Glomerular visceral epithelial cell (primary cell): ENCODE measurements at regions not wholly inside any gene's neighbourhood (a gene's known extent, or its start where the extent isn't known, plus 50 kb on each side); places are given as distances from the start of the nearest gene placed in this dataset.
"Not testable (repeated sequence)": the region's sequence is repeated elsewhere in the genome, so short reads cannot be mapped to it uniquely, and the experiment has no call there.

ENCODE experiments used
- DNase-seq: peaks from one replicate; pipeline ENCODE4 v3.0.0-alpha.2; 2016; ENCODE audit errors: extremely low spot score

DNA sequence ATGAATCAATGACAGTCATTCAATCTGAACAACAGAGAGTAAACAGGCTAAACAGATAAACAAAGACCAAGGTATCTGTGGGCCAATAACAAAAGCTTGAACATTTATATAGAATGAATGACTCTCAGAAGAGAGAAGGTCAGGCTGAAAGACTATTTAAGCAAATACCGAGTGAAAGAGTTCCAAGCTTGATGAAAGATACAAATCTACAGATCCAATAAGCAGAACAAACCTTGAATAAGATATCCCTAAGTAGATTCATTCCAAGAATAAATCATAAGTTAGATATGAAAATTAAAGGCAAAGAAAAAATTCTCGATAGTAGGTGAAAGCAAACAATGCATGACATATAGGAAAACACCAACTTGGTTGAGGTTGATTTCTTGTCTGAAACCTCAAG, 376.4 kb upstream of the IGFBP3 start:
- no peak for DNase-seq

DNA sequence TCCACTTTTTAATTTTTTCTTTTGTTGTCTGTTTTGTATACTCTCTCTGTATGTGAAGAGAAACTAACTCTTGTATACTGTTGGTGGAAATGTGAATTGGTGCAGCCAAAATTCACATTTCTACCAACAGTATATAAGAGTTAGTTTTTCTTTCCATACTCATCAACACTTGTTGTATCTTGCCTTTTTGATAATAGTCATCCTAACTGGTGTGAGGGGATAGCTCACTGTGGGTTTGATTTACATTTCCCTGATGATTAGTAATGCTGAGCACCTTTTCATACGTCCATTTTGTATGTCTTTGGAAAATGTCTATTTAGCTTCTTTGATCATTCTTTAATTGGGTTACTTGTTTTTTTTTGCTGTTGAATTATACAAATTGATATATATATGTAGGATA, 375.5 kb upstream of the IGFBP3 start:
- DNase-seq = no peak

DNA sequence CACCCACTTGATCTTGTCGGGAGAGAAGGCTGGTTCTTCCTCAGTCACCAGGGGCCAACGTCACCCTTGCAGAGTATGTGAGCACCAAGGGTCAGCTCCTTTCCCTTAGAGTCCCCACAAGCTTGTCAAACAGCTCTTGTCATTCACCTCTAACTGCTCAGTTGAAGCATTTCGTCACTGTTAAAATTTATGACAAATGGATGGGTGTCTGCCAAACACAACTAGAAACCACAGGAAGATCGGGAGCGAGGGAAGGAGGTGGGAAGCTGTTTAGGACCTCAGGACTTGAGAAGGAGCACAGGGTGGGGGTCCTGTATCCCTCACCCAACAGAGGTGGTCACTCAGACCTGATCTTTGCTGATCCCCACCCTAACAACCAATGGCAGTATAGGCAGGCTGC, 373.3 kb upstream of the IGFBP3 start:
- no peak for DNase-seq

DNA sequence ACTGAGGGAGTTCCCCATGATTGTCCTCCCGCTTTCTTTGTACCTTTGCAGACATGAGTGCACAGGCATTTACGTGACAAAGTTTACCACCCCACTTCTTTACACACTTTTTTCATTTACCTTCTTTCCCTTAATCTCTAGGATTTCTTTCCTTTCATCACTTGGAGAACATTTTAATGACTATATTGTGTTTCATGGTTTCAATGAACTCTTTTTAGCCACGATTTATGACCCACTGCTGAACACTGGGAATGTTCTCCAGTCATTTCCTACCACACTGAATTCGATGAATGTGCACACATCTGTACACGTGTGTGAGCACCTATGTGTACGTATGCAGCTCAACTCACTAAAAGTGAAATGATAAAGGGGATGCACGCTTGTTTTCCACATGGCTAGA, 371.7 kb upstream of the IGFBP3 start:
- no peak for DNase-seq

DNA sequence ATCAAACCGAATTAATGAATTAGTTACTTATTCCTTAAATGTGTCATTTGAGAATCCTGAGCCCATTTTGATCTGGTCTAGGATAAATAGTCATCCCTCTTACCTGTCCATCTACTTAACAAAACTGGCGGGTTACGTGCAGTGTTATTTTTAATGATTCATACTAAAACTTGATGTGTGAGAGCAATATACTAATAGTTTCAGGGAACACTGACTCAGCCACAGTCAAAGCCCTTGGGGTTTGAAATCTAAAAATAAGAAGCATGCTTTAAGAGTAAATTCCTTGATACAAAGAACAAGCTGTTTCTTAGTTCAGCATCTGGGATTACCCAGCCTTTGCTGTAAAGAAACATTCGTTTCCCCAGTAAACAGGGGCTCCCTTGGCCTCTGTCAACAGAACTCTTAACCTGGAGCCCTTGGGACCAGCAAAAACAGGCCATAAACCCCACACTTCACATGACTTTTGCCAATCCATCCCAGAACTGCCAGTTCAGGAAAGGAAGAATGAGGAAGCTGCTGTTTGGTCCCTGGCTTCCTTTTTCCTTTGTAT, 370.6 kb upstream of the IGFBP3 start:
- DNase-seq = peak; percentile 34

DNA sequence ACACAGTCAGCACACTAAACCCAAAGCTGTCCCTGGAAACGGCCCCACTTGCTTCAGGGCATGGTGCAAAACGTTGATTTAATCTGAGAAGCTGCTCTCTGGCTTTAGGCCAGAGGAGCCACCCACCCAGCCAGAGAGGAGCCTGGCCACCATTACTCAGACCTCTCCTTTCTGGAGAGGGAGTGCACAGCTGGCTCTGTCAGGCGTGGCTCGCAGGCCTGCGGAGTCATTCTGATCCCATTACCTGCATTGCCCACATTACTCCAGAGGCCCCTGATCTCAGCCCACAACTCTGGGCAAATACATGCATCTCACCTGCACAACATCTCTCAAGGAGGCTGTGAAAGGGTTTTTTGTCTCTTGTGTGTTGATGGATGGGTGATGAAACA, 370.0 kb upstream of the IGFBP3 start:
- DNase-seq = peak; percentile 80

DNA sequence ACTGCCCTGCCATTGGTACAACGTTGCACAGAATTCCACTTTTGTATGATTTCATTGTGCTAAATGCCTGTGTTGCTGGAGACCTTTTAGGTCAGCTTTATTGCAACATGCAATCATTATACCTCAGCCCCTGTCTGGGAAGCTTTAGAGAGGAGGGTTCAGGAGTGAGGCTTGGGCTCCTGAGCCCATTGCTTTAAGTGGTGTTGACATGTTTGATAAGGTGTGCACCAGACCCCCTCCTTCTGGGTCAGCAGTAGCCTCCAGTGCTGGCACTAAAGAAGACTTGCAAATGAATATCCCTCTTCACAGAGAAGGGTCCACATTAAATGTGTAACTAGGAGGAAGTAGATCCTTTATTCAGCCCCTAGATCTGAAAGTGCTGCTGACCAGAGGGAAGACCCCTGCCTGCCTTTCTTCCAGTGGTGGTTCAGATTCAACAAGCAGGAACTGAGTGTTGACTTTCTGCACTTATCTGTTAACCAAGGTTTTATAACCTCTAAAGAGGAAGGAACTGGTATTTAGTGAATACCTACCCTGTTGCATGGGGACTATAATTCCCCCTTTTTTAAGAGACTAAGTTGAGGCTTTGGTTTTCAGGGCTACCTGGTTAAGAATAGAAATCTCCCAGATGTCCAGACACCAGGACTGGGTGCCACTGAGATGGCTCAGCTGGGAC, 369.4 kb upstream of the IGFBP3 start:
- no peak for DNase-seq

DNA sequence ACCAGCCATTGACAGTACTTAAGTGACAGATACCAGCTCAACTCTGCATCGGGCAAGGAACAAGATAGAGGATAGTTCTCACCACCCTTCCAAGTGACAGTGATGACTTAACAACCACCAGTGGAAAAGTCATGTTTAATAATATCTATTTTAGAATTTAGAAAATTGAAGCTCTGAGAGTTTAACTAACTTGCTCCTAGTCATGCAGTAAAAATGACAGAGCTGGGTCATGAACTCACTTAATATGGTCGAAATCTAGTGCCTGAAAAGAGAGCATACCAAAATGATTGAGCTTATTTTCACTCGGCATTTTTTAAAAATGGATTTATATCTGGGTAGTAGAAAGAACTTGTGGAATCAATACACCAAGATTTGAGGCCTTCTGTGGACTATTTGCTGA, 367.8 kb upstream of the IGFBP3 start:
- no peak for DNase-seq

DNA sequence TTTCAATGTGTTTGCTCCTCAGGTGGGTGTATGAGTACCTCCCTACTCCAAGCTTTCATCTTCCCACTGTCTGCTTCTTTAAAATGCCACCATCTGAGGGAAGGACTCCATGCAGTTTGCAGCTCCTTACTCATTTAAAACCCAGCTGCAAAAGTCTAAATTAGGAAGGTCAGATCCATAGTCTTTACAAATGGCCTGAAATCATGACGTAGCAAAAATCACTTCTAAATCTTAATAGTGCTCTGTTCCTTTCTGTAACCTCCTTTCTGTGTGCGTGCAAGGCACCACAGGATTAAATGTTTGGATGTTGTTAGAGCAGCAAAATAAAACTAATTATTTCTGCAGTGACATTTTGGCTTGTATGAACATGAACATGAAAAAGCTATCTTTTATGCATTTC, 366.9 kb upstream of the IGFBP3 start:
- no peak for DNase-seq

DNA sequence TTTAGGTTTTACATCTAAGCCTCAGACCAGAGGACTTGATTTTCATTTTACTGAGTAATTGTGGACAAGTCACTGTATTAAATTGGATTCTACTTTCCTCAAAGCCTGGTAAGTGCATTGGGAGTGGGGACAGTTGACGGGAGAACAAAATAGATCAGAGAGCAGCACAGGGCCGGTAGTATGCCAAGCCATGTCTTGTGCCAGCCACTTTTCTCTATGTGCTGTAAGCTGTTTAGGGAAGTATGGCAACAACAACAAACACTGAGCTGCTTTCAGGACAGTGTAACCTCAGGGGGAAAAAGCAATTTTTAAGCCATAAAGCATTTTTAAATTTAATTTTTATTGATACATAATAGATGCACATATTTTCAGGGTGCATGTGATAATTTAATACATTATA, 365.9 kb upstream of the IGFBP3 start:
- no peak for DNase-seq

DNA sequence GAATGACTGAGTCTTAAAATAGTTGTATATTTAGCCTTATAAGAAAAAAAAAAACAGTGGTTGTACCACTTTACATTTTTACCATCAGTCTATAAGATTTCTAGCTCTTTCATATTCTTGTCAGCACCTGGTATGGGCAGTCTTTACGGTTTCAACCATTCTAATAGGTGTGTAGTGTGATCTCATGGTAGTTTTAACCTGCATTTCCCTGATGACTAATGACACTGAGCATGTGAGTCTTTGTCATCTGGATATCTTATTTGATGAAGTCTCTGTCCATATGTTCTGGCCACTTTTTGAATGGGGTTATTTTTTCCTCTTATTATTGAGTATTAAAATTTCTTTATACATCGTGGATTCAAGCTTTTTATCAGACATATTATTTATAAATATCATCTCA, 365.3 kb upstream of the IGFBP3 start:
- DNase-seq = no peak

DNA sequence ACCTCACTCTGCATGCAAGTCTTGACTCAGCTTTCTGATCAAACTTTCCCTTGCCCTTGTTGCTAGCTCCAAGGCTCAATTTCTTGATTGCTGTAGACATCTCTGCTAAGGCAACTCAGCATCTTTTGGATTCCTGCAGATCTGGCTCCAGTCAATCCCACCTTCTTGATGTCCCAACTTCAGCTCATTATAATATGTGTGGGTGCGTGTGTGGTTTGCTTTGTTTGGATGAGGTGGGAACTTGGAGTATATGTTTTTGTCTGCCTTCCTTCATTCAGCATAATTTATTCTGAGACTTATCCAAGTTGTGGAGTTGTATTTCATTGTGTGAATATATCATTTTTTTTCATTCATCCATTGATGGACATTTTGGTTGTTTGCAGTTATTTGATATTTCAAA, 364.8 kb upstream of the IGFBP3 start:
- no peak for DNase-seq

DNA sequence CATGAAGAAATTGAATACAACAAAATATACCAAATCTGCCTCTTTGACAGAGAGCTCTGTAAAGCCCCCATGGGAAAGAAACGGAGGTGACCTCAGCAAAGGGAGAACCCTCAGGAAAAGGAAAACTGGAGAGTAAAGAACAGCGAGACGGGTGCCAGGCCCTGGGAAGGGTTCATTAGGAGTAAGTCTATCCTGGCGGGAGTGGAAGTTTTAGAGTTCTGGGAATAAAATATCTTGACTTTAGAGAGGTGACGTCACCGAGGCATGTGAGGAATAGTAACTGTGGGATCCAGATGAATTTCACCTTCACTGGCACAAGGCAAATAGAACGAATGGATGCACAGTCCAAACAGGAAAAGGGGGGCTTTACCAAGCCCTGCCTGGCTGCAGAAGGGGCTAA, 362.8 kb upstream of the IGFBP3 start:
- DNase-seq = no peak

DNA sequence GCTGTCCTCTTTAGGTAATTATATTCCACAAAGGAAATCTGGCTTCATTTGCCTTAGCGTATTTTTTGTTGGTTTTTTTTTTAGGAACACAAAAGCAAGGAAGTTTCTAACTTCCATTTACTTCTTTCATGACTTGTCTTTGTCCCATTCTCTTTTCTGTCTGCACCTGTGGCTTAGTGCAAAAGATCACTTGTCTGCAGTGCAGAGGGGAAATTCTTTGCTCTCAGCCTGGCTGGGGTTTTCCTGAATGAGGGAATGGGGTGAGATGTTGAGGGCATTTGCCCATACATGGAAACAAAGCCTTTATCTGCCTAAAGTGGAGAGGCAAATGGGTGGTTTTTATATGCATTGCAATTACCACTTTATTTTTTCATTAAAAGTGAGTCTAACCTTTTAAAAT, 361.1 kb upstream of the IGFBP3 start:
- peak; percentile 57 for DNase-seq

DNA sequence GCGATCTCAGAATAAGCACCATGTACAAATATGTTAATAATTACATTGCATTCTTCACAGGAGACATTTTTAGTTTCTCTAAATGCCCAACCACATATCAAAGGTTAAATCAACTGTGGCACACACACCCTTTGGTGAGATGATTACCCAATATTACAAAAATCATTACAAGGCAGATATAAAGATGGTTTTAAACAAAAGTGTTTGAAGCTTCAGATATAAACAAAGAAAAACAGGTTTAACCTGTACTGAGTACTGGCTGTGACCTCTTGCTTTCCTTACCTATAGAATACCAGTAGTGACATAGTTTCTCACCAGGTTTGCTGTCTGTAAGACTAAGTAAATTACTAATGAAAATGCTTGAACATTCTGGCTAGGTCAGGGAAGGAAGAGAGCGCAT, 360.0 kb upstream of the IGFBP3 start:
- peak; percentile 50 for DNase-seq

DNA sequence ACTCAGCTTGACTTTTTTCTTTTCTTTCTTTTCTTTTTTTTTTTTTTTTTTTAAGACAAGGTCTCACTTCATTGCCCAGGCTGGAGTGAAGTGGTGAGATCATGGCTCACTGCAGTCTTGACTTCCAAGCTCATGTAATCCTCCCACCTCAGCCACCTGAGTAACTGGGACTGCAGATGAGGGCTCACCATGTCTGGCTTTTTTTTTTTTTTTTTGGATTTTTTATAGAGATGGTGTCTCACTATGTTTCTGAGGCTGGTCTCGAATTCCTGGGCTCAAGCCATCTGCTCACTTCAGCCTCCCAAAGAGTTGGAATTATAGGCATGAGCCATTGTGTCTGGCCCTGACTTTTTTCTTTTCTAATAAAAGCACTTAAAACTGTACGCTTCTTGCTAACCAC, 358.2 kb upstream of the IGFBP3 start:
- peak; percentile 80 for DNase-seq

DNA sequence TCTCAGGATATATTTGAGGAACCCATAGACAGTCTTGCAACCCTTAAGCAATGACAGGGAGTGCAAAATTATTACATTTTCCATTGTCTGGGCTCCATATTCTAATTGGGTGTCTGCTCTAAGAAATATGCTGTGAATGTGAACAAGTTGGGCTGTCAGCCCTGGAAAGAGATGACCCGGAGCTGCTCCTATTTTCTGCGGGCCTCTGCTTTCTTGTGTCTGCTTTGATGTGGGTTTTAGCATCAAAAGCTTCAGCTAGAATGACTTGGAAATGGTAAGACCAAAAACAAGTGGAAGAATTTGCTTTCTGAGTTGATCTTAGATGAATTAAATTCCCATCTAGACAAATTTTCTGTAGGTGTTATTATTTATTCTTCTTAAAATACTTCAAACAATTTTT, 343.6 kb upstream of the IGFBP3 start:
- no peak for DNase-seq

DNA sequence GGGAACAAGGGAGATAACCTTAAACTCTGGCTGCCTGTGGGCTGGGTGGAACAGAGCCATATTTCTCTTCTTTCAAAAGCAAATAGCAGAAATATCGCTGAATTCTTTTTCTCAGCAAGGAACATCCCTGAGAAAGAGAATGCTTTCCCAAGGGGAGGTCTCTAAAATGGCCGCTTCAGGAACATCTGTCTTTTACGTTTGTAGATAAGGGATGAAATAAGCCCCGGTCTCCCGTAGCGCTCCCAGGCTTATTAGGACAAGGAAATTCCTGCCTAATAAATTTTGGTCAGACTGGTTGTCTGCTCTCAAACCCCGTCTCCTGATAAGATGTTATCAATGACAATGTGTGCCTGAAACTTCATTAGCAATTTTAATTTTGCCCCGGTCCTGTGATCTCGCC, 340.6 kb upstream of the IGFBP3 start:
- not testable (repeated sequence) for DNase-seq

DNA sequence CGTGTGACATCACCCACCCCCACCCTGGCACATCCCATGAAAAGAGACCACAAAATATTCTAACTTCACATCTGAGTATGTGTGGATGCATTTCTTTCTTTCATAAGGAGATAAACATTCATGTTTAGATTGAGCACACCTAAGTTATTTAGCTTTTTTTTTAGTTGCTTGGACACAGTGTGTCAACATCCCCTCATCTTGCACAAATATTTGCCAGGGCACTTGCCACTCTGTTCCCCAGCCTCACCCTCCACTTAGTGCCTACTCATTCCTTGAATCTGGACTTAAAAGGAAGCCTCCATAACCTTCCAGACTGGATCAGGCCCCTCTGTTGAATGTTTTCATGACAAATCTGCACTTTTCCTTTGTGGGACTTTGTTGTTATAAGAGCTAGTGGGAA, 338.9 kb upstream of the IGFBP3 start:
- no peak for DNase-seq

DNA sequence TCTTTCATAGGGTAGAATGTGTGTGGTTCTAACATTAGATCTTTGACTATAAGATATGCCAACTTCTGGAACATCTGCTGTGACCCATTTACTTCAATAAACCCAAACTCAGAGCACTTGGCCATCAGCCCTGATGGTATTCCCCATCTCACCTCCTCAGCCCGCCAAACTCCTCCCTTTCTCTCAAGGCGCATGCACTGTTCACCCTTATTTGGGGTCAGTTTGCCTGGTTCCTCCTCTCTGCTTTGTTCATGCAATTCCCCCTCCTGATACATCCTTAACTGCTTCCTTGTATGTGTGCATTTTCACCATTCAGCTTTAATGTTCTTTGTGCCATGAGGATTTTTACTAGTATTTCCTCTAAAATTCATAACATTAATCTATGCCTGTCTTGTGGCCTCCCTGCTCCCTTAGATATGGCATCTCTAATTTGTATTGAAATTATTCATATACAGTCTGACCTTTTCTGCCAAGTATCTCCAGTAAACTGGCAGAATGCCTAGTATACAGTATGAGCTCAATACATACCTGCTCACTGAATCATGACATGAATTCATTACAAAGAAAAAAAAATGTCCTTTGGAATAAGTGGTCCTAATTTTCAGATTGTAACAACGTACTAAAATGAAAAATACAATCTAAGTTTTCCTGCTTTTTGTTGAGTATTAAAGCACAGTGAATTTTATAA, 336.8 kb upstream of the IGFBP3 start:
- peak; percentile 82 for DNase-seq

DNA sequence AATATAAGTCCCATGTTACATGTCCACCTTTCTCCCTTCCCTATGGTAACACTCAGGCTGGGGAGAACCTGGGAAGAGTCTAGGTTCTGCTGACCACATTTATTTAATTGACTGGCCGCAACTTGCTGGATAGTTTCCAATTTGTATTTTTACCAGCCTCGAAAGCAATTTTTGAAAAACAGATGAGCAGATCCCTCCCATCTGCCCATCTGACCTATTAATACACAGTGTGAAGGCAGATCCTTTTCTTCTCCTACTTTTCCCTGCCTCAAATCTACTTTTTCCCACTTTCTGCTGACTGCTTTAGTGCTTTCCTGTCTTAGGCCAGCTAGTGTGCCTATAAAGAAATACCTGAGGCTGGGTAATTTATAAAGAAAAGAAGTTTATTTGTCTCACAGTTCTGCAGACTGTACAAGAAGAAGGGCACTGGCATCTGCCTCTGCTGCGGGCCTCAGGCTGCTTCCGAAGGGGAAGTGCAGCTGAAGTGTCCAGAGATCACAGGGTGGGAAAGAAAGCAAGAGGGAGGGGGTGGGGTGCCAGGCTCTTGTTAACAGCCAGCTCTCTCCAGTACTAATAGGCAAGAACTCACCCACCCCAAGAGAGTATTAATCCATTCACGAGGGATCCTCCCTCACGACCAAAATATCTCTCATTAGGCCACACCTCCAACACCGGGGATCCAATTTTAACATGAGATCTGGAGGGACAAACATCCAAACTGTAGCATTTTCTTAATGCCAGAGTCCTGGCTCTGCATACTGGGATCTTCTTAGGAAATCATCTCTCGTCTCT, 336.0 kb upstream of the IGFBP3 start:
- DNase-seq = peak; percentile 82

DNA sequence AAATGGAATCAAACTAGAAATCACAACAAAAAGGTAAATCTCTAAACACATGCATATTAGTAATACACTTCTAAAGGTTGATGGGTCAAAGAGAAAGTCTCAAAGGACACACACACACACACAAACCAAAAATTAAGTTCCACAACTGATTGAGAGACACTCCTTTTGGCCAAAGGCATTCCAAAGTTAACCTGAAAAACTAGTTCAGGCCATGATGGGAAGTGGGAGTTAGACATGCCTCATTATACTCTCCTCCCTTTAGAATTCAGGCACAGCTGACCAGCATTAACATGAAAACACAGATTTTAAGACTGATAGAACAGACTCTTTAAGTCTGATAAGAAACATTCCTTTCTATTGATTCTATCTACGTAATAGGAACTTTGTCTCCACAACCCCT, 332.4 kb upstream of the IGFBP3 start:
- no peak for DNase-seq

DNA sequence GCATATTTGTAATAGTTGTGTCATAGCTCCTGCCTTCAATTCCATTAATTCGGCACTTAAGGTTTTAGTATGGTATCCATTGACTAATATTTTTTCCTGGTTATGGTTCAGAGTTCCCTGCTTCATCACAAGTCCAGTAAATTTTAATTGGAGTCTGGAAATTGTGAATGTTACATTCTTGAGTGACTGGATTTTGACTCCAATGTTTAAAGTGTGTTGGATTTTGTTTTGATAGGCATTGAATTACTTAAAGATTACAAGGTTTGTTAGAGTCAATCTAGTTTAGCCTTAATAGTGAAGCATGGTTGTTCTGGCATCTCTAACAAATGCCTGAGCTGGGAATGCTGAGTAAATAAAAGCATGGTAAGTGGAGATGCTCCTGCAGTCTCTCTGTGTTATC, 326.6 kb upstream of the IGFBP3 start:
- DNase-seq = no peak
